ENCODE measurements at regions not wholly inside any gene's neighbourhood (a gene's known extent, or its start where the extent isn't known, plus 50 kb on each side); places are given as distances from the start of the nearest gene placed in this dataset.
"Not testable (repeated sequence)": the region's sequence is repeated elsewhere in the genome, so short reads cannot be mapped to it uniquely, and the experiment has no call there.

DNA sequence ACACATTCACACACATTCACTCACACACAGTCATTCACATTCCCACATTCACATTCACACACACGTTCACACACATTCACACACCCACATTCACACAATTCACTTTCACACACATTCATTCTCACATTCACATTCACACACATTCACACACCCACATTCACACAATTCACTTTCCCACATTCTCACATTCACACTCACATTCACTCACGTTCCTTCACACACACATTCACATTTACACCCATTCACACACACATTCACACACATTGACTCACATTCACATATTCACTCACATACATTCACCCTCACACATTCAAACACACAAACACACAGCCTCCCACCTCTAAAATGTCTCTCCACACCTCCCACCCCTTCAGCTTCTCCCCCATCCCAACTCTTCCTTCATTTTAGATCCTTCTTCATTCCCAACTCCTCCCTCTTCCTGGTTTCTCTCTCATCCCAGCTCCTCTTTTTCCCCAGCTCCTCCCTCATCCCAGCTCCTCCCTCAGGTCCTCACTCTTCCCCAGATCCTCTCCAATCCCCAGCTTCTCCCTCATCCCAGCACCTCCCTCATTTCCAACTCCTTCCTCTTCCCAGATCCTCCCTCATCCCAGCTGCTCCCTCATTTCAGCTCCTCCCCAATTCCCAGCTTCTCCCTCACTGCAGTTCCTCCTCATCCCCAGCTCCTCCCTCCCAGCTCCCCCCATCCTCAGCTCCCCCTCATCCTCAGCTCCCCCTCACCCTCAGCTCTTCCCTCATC, 111.0 kb downstream of the FAM53A start:
- no peak for DNase-seq (ENCODE audit: low read depth)

- no peak for DNase-seq (ENCODE audit: low read depth)
Observed at GRCh38 chr4:1572521-1572920, 111.6 kb downstream of the FAM53A start.

GRCh38 chr4:1572010-1572385, 112.1 kb downstream of the FAM53A start:
- no peak for DNase-seq (ENCODE audit: low read depth)

DNA sequence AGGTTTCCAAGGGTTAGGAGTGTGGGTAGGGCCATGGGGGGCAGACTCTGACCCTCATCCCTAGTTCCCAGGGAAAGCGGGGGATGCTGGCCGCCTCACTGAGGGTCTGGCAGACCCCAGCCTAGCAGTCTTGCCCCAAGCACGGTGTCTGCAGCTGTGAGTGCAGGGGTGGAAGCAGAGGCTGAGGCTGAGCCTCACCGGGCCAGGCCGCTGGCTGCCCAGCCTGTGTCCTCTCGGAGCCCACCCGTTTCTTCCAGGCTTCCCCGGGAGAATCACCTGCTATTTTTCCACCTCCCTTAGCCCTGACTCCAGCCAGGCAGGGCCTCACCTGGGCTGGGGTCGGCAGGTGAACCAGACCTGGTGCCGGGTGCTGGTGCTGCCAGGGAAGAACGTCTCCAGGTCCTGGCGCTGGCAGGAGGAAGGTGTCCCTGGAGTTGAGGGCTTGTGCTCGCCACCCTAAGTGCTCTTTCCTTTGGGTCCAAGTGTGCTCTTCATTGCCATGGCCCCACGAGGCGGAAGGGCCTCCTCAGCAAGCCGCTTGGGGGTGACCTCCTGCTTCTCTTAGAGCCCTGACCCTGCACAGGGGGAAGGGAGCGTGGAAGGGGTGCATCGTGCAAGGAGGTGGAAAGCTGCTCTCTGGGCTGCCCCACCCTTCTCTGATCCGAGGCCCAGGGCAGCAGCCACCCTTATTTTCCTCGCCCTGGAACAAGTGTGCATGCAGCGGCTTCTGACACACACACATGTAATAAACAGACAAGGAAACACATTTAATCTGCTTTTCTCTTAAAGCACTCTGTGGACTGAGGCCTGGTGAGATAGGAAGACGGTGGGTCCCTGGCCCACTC, 112.7 kb downstream of the FAM53A start:
- DNase-seq (ENCODE audit: low read depth), result no peak

- DNase-seq (ENCODE audit: low read depth), result no peak
Observed at GRCh38 chr4:1570291-1571164, 113.6 kb downstream of the FAM53A start.

- DNase-seq (ENCODE audit: low read depth), result no peak
Observed at GRCh38 chr4:1569461-1570151, 114.5 kb downstream of the FAM53A start.

GRCh38 chr4:1568855-1569460, 115.2 kb downstream of the FAM53A start:
- DNase-seq (ENCODE audit: low read depth), result no peak

- no peak for DNase-seq (ENCODE audit: low read depth)
Observed at GRCh38 chr4:1567808-1568581, 116.1 kb downstream of the FAM53A start.

DNA sequence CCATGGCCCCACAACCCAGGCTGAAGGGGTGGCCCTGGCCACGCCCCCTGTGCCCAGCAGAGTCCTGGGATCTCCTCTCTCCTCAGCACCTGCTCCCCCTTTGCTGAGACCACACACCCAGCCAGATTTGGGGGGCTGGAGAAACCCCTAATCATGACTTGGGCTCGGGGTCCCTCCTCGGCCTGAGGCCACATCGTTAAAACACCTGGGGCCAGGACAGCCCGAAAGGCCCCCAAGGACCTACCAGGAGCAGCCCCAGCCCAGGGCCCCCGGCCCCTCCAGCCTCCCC, 116.7 kb downstream of the FAM53A start:
- no peak for DNase-seq (ENCODE audit: low read depth)

DNA sequence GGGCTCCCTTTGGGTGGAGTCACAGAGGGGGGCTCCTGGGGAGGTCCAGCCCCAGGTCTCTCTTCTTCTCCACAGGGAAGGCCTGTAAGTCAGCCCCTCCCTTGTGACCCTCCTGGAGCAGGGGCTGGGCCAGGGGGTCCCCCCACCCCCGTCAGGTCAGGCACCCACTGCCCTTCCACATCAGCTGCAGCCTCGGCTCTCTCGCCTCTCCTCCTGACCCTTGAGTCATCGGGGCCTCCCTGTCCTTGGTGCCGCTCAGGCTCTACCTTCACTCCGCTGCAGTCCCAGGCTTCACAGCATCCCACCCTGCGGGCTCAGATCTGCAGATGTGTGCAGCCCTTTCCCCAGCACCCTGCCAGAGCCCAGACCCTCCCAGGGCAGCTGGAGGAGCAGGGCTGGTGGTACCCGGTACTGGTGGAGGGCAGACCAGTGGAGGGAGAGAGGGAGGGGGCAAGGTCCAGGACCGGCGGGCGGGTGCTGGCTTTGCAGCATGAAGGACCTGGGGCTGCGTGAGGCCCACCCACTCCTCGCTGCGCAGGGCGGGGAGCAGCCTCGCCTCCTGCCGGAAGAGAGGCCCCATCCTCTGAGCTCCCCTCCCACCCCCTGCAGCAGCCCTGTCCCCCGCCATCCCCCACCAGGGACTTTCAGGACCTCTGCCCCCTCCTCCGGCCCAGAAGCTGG, 117.1 kb downstream of the FAM53A start:
- DNase-seq (ENCODE audit: low read depth), result no peak

DNA sequence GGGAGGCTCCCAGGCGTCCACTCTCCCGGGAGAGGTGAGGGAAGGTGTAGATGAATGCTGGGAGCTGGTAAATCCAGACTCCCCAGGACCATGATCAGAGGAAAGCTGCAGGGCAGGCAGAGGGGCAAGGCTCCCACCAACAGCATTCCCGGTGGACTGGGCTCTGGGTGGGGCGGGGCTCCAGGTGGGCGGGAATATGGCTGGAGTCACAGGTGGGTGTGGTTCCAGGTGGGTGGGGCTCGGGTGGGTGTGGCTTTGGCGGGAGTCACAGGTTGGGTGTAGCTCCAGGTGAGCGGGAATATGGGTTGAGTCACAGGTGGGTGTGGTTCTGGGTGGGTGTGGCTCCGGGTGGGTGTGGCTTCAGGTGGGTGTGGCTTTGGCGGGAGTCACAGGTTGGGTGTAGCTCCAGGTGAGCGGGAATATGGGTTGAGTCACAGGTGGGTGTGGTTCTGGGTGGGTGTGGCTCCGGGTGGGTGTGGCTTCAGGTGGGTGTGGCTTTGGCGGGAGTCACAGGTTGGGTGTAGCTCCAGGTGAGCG, 117.7 kb downstream of the FAM53A start:
- DNase-seq (ENCODE audit: low read depth), result not testable (repeated sequence)

DNA sequence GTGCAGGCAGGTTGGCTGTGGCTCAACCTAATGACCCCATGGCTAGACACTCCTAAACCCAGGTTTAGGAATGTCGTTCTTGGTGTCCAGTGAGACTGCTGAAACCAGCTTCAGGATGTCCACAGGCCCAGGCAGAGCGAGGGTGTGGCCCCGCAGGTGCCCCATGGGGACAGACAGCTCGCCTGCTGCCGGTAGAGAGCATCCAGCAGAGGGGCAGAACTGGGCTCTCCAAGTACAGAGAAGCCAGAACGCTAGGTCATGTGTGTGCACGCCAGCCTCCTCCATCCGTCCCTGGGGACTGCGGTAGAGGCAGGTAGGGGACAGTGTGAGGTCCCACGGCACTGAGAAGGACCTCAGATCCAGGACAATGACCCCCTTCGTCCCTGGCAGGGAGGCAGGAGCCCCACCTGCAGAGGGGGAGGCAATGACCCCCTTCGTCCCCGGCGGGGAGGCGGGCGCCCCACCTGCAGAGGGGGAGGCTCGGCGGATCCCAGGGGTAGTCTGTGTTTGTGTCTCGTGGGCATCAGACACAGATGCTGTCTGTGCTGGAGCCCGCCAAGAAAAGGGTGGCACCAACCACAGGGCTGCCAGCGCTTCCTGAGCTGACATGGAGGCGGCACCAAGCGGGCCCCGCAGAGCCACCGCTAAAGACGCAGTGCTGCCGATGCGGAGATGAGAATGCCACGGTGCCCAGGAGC, 118.4 kb downstream of the FAM53A start:
- no peak for DNase-seq (ENCODE audit: low read depth)

DNA sequence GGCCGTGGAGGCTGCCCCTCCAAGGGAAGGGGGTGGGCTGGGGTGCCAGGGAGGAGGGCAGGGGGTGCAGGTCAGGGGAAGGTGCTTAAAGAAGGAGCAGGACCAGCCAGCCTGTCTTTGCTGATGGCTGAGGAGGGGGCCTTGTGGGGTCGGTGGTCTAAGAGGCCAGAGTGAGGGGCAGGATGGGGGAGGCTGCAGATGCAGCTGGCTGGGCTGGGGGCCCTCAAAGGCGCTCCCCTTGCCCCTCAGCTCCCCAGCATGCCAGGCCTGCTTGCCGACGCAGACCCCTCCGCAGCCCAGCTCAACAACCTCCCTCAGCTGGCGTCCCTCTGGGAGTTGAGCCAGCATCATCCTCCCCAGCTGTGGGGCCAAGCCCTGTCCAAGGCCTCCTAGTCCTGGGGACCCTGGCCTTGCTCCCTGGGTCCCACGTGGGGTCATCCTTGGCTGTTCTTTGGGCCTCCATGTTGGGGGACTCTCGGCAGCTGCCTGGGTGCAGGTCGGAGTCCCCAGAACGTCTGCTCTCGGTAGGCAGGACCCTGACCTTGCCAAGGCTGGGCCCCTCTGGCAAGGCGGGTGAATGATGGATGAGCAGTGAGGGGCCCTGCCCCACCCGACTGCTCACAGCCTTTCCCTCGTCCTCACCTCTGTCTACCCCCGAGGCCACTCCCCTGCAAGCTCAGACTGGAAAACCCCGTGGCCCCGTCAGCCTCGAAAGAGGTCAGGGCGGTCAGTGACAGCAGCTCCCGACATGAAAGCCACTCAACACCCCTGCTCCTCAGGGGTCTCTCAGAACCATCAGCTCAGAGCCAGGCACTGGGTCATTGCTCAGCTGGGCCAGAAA, 119.4 kb downstream of the FAM53A start:
- no peak for DNase-seq (ENCODE audit: low read depth)

DNA sequence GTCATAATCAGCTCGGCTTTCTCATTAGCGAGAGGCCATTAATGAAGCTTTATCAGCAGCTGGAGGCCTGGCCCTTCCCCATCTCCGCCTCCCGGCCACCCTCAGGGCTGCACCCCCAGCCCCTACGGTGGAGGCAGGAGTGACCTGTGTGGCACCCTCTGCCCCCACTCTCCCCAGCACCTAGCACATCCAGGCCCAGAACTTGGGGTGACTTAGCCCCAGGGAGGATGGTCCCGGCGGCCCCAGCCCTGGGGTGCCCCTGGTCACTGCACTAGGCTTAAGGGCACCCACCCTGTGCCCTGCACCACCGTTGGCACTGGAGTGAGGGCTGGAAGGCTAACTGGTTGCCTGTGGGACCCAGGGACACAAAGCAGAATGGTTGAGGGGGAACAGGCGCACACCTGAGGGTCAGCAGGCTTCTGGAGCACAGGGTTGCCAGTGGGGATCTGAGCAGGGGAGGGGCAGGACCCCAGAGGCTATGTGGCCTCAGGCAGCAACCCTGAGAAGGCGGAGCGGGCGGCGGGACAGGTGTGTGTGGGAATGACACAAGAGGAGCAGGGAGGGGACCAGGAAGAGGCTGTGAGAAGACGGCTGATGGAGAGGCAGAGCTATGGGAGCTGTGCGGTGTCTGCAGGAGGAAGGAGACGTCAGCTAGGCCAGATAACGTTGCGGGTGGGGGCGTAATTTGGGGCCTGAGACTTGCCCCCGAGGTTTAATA, 120.2 kb downstream of the FAM53A start:
- DNase-seq (ENCODE audit: low read depth), result no peak

DNA sequence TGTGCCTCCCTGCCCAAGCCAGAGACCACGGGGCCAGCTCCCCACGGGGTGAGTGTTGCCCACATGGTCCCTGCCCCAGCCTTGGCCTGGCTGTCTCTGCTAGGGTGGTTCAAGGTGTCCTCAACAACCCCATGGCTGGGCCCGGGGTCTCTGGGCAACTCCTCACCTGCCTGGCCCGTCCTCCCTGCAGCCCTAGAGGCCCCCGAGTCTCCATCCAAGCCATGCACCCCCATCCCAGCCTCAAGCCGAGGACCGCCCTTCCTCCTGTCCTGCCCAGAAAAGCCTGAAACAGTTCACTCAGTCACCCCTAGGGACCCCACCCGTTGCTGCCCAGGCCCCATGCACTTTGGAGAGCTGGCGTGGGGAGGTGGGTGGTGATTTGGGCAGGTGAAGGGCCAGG, 120.9 kb downstream of the FAM53A start:
- DNase-seq (ENCODE audit: low read depth), result no peak

DNA sequence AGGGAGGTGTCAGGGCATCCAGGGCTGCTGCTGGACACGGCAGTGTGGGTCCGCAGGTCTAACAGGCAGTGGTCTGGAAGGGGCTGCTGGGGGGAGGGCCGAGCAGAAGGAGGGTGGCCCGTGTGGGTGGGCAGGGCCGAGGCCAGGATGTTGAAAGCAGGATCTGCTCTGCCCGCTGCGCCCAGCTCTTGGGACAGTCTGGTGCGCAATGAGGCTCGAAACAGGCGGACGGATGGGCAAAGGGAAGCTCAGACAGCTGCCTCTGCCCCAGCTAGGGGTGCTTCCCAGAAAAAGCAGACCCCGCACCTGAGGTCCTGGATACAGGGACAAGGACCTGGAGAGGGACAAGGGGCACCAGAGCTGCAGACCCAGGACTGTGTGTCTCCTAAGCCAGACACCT, 121.3 kb downstream of the FAM53A start:
- DNase-seq (ENCODE audit: low read depth), result no peak

DNA sequence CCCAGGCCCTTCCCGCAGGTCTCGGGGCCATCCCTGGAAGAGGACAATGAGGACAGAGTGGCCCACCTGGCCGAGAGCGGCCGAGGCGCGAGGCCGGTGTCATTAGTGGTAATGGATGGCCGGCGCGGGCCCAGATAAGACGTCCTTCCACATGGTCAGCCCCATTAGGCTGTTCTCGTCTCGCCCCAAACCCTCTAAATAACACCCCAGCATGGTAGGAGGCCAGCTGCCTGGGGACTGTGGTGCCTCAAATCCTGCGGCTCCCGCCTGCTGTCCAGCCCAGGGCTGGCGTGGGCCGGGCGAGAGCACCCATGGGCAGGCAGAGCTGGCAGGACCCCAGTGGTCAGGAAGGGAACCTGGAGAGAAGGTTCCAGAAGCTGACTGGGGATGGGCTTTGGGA, 121.7 kb downstream of the FAM53A start:
- DNase-seq (ENCODE audit: low read depth), result no peak
